ENCODE measurements at regions not wholly inside any gene's neighbourhood (a gene's known extent, or its start where the extent isn't known, plus 50 kb on each side); places are given as distances from the start of the nearest gene placed in this dataset.

GRCh38 chr11:120001178-120002090, 136.5 kb downstream of the TRIM29 start:
- TF ChIP-seq CTCF (conservative IDR thresholded peaks at IDR 0.05; ENCODE audit: low read depth, low read length) (no peak), POLR2A (IDR thresholded peaks at IDR 0.05; ENCODE audit: low read depth, low read length) (no peak), SMC3 (IDR thresholded peaks at IDR 0.05; ENCODE audit: low read depth, low read length) (no peak), RCOR1 (IDR thresholded peaks at IDR 0.05; ENCODE audit: insufficient replicate concordance, low read length) (no peak), MXI1 (IDR thresholded peaks at IDR 0.05; ENCODE audit: borderline replicate concordance, low read depth, low read length) (no peak), CEBPB (IDR thresholded peaks at IDR 0.05; ENCODE audit: low read depth, low read length) (no peak), MAFK (IDR thresholded peaks at IDR 0.05; ENCODE audit: low read depth, low read length) (no peak), RAD21 (IDR thresholded peaks at IDR 0.05; ENCODE audit: low read length) (no peak), BHLHE40 (IDR thresholded peaks at IDR 0.05; ENCODE audit: low read depth, low read length) (no peak)

All from IMR-90 (cell line).